Loucy (cell line): ENCODE measurements at regions not wholly inside any gene's neighbourhood (a gene's known extent, or its start where the extent isn't known, plus 50 kb on each side); places are given as distances from the start of the nearest gene placed in this dataset.

Experiments used
- H2AFZ ChIP-seq: fragments of 200-600 bp; sonication (generic); 2 replicates; pipeline ENCODE4 v1.6.0; 2016; ENCODE audit warnings: antibody characterized with exemption, mild to moderate bottlenecking, low read length, moderate library complexity
- H3F3A ChIP-seq: fragments of 200-600 bp; 2 replicates; pipeline ENCODE4 v1.6.0; 2016; ENCODE audit warnings: antibody characterized with exemption, low read depth, mild to moderate bottlenecking
- H3K27me3 ChIP-seq: fragments of 200-600 bp; sonication (generic); 2 replicates; pipeline ENCODE4 v1.6.1; 2014; ENCODE audit warnings: low read length, mild to moderate bottlenecking; ENCODE audit not compliant: insufficient read depth, poor library complexity, severe bottlenecking
- H3K36me3 ChIP-seq: fragments of 200-600 bp; sonication (generic); 2 replicates; pipeline ENCODE4 v1.6.1; 2016; ENCODE audit warnings: low read length; ENCODE audit not compliant: insufficient read depth
- H3K4me1 ChIP-seq: fragments of 200-600 bp; sonication (generic); 2 replicates; pipeline ENCODE4 v1.5.1; 2014; ENCODE audit warnings: low read length, mild to moderate bottlenecking; ENCODE audit not compliant: insufficient read depth, poor library complexity, severe bottlenecking
- H3K4me2 ChIP-seq: fragments of 200-600 bp; sonication (generic); 2 replicates; pipeline ENCODE4 v1.6.0; 2014; ENCODE audit warnings: antibody characterized with exemption, low read length, low read depth, mild to moderate bottlenecking; ENCODE audit not compliant: poor library complexity, severe bottlenecking
- H3K4me3 ChIP-seq: fragments of 200-600 bp; sonication (generic); 2 replicates; pipeline ENCODE4 v1.5.1; 2014; ENCODE audit warnings: low read length, mild to moderate bottlenecking, mixed read lengths; ENCODE audit not compliant: poor library complexity, severe bottlenecking
- H3K79me2 ChIP-seq: fragments of 200-600 bp; sonication (generic); 2 replicates; pipeline ENCODE4 v1.6.1; 2014; ENCODE audit warnings: low read length; ENCODE audit not compliant: insufficient read depth
- H3K9ac ChIP-seq: fragments of 200-600 bp; sonication (generic); 2 replicates; pipeline ENCODE4 v1.6.0; 2014; ENCODE audit warnings: mild to moderate bottlenecking, low read depth, low read length, moderate library complexity; ENCODE audit not compliant: poor library complexity, severe bottlenecking
- H3K9me2 ChIP-seq: fragments of 200-600 bp; sonication (generic); replicated peaks from 2 replicates; pipeline ENCODE4 v1.6.1; 2016; ENCODE audit warnings: low read depth, low read length, mixed read lengths
- H3K9me3 ChIP-seq: fragments of 200-600 bp; sonication (generic); 2 replicates; pipeline ENCODE4 v1.6.1; 2014; ENCODE audit warnings: mild to moderate bottlenecking, antibody characterized with exemption, low read length, low read depth; ENCODE audit not compliant: insufficient read depth
- H4K20me1 ChIP-seq: fragments of 200-600 bp; sonication (generic); 2 replicates; pipeline ENCODE4 v1.6.0; 2014; ENCODE audit warnings: antibody characterized with exemption, low read length, mild to moderate bottlenecking; ENCODE audit not compliant: insufficient read depth, poor library complexity, severe bottlenecking
- CTCF ChIP-seq: fragments of 200-600 bp; sonication (generic); conservative IDR thresholded peaks from 2 replicates; pipeline ENCODE4 v1.5.1; 2014; ENCODE audit warnings: mild to moderate bottlenecking, antibody characterized with exemption, low read length
- EZH2phosphoT487 ChIP-seq: fragments of 200-600 bp; IDR thresholded peaks from 2 replicates; pipeline ENCODE4 v1.6.1; 2018; ENCODE audit warnings: antibody characterized with exemption, mild to moderate bottlenecking, moderate library complexity, borderline replicate concordance

DNA sequence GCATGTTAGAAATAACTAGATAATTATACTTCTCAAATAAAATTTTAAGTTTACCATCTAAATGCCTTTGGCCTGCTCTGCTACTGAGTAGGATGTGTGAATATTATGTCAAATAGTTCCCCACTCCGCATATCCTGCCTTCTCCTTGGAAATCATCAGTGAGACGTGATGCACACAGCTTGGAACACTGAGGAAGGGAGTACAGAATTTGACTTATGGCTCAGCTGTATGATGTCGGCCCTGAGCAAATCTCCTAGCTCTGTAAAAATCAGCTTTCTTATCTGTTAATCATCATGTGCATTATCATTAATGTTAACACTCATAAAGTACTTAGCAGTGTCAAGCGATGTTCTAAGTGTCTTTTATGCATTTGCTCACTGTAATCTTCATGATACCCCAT, 241.0 kb upstream of the ANKRD50 start:
- TF ChIP-seq CTCF = no peak
- TF ChIP-seq EZH2phosphoT487 = no peak
- H3K4me2 ChIP-seq = no peak overlapping the region
- no peaks in the 10 kb centered on the region for H4K20me1 ChIP-seq
- H3K9me3 ChIP-seq = no peaks in the 10 kb centered on the region
- no peaks in the 10 kb centered on the region for H3K9me2 ChIP-seq
- H3K9ac ChIP-seq = no peak overlapping the region
- H3K4me3 ChIP-seq = no peak overlapping the region
- H2AFZ ChIP-seq = no peak overlapping the region
- H3F3A ChIP-seq = no peaks in the 10 kb centered on the region
- H3K27me3 ChIP-seq = no peaks in the 10 kb centered on the region
- no peaks in the 10 kb centered on the region for H3K79me2 ChIP-seq
- H3K4me1 ChIP-seq = no peaks in the 10 kb centered on the region
- H3K36me3 ChIP-seq = no peaks in the 10 kb centered on the region

DNA sequence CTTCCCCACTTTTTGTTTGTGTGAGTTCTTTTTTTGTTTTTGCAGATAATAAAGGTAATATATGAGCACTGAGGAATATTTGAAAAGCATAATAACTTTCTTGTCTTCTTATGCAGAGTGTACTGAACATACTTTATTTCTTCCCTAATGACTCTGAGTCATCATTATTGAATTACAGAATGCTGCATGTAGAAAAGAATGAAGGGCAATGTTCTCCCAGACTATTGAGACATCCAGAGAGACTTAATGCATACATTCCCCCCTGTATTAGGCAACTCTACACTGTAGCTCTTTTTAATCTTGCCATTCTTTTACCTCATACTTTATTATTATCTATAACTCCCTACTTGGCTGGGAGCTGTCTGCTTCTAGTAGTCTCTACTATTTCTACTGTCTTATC, 240.5 kb upstream of the ANKRD50 start:
- Histone ChIP-seq H3K4me2 (no peak overlapping the region), H3K27me3 (no peaks in the 10 kb centered on the region), H3K4me1 (no peaks in the 10 kb centered on the region), H3K9me3 (no peaks in the 10 kb centered on the region), H3K9ac (no peak overlapping the region), H4K20me1 (no peaks in the 10 kb centered on the region), H3F3A (no peaks in the 10 kb centered on the region), H3K4me3 (no peak overlapping the region), H3K79me2 (no peaks in the 10 kb centered on the region), H2AFZ (no peak overlapping the region), H3K36me3 (no peaks in the 10 kb centered on the region), H3K9me2 (no peaks in the 10 kb centered on the region)
- TF ChIP-seq CTCF = no peak
- no peak for TF ChIP-seq EZH2phosphoT487

- TF ChIP-seq CTCF (no peak), EZH2phosphoT487 (no peak)
- Histone ChIP-seq H3K4me2 (no peak overlapping the region), H3K9me2 (no peaks in the 10 kb centered on the region), H3K4me3 (no peak overlapping the region), H3K36me3 (no peaks in the 10 kb centered on the region), H4K20me1 (no peaks in the 10 kb centered on the region), H3K79me2 (no peaks in the 10 kb centered on the region), H3K9ac (no peak overlapping the region), H2AFZ (no peak overlapping the region), H3K4me1 (no peaks in the 10 kb centered on the region), H3F3A (no peaks in the 10 kb centered on the region), H3K9me3 (no peaks in the 10 kb centered on the region), H3K27me3 (no peaks in the 10 kb centered on the region)
Observed at GRCh38 chr4:124952601-124953000, 240.1 kb upstream of the ANKRD50 start.
